22Rv1 (cell line): ENCODE measurements at regions not wholly inside any gene's neighbourhood (a gene's known extent, or its start where the extent isn't known, plus 50 kb on each side); places are given as distances from the start of the nearest gene placed in this dataset.

Source experiments
- H3K27ac ChIP-seq: fragments of 450-650 bp; 2 replicates; pipeline ENCODE4 v1.5.1; 2017
- CTCF ChIP-seq: fragments of 450-650 bp; IDR thresholded peaks from 2 replicates; pipeline ENCODE4 v1.5.1; 2017; ENCODE audit warnings: mild to moderate bottlenecking
- ZFX ChIP-seq: fragments of 450-650 bp; IDR thresholded peaks from 2 replicates; pipeline ENCODE4 v1.6.1; 2017; ENCODE audit warnings: antibody characterized with exemption, borderline replicate concordance

GRCh38 chr22:34769361-34769760 is 296.6 kb upstream of the ISX start:
- H3K27ac ChIP-seq, result no peak overlapping the region
- TF ChIP-seq ZFX (no peak), CTCF (no peak)

GRCh38 chr22:34776817-34777216 is 289.1 kb upstream of the ISX start:
- H3K27ac ChIP-seq, result no peak overlapping the region
- TF ChIP-seq CTCF (no peak), ZFX (no peak)

- TF ChIP-seq ZFX (no peak), CTCF (no peak)
- H3K27ac ChIP-seq, result no peak overlapping the region
Observed at GRCh38 chr22:34781681-34782080, 284.3 kb upstream of the ISX start.

GRCh38 chr22:34783436-34783835 is 282.5 kb upstream of the ISX start:
- no peak overlapping the region for H3K27ac ChIP-seq
- TF ChIP-seq ZFX (no peak), CTCF (no peak)

DNA sequence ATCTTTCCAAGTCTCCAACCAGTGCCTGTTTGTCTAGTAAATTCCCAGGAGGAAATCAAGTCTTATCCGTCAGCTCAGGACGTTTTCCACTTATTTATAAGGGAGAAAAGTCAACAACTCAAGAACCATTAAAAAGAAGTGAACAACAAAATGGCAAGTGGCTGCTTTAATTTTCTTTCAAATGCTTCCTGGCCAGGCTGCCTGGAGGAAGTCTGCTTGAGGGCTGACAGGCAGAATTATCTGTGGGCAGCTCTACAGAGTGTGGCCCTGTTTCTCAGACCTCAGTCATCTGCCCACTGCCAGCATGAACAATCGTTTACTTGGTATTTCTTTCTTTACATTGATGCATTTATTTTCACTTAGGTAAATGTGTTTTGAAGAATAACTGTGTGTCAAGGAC is 281.9 kb upstream of the ISX start:
- no peak for TF ChIP-seq ZFX
- TF ChIP-seq CTCF, result no peak
- H3K27ac ChIP-seq, result no peak overlapping the region

GRCh38 chr22:34797826-34798225 is 268.1 kb upstream of the ISX start:
- TF ChIP-seq CTCF (no peak), ZFX (no peak)
- no peak overlapping the region for H3K27ac ChIP-seq

GRCh38 chr22:34798605-34799004 is 267.4 kb upstream of the ISX start:
- no peak for TF ChIP-seq ZFX
- TF ChIP-seq CTCF, result no peak
- no peak overlapping the region for H3K27ac ChIP-seq
